D341Med (cell line): ENCODE measurements at regions not wholly inside any gene's neighbourhood (a gene's known extent, or its start where the extent isn't known, plus 50 kb on each side); places are given as distances from the start of the nearest gene placed in this dataset.
"Not testable (repeated sequence)": the region's sequence is repeated elsewhere in the genome, so short reads cannot be mapped to it uniquely, and the experiment has no call there.

Experiments
- DNase-seq: peaks from one replicate; pipeline ENCODE4 v3.0.0; 2012; ENCODE audit warnings: low spot score

GRCh38 chr2:49861821-49862220, 707.5 kb upstream of the FSHR start:
- no peak for DNase-seq

DNA sequence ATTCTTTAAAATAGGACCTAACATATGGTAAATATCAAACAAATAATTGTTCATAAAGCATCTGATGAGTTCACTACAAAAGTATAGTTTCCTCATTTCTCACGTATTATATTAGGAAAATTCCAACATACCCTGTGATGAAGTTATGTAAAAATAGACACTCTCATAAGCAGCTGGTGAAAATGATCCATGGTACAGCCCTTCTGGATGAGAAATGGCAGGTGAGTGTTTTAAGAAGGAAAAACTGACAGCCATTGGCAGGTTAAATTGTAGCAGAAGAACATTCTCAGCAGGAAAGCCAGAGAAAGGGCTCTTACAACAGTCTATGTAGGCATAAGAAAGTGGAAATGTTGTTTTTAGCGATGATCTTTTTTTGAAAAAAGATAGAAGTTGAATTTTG, 706.5 kb upstream of the FSHR start:
- DNase-seq: no peak

DNA sequence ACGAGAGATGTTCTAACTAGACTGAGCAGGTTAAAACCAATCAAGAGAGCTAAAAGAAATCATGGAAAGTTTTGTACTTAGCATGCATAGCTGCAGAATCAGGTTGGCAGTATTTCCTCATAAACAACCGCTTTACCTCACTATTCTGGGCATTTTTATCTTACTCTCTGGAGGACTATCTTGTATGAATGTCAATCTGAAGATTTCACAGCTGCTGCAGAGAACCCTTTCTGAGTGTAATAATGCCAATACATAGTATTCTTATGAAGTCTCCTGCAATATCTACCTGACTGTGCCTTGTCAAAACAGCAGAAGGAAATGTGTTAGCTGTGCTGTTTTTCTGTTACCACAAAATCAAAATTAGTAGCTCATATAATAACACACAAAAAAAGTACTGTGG, 705.9 kb upstream of the FSHR start:
- DNase-seq: no peak

DNA sequence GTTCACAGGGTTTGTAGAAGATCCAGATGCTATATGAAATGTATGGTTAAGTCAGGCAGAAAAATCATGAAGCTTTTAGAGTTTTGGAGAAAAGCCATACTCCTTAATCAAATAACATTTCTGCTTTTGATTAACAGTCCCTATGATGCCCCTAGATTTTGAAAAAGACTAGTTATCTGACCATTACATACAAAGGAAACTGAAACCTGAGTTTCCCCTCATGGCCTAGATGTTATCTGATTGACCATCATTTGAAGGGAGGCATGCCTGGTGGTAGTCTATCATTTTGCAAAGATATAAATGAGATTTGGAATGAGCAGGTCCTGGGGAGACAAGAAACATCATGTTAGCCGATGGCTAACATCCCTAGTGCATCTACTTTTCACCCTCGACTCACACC, 704.3 kb upstream of the FSHR start:
- no peak for DNase-seq

DNA sequence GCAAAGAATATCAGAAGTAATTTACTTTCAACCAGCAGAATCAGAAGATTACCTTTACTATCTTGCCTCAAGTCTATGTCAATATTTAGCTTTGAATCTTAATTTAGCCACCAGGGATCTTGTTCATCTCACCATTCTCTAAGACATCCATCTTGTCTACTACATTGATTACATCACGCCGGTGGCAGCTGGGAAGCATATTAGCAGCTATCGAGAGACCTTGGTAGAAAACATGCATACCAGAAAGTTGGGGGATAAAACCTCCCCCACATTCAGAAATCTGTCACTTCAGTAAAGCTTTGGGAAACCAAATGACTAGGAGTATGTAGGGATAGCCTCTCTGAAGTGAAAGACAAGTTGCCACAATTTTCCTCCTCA, 703.8 kb upstream of the FSHR start:
- DNase-seq: no peak

DNA sequence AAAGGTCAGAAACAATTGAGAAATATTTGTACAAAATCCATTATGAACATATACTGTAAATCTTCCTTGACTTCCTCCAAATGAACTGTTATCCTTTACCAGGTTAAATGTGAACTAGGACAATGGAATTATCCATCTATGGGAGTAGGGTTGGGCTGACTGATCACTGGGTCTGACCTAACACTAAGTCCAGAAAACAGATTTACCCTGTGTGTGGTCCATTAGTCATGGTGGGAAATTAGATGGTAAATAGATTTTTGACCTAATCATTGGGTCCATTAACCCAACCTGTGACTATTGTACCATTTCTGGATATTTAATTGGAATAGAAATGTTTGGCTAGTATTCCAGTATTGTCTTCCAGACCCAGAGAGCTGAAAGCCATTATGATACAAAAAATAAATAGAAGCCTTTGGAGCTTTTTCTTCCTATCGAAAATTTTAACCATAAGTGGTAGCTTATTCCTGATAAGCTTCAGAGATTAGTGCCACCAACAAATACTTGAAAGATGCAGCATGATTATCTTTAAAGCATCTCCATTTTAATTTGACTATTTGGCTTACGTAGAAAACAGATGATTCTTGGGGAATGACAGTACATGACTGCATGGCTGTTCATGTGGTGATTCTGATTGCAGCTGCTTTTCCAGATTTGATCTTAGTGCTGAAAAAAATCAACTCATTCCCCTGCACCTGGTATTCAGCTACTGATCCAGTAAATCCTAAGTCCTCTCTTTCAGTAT, 703.2 kb upstream of the FSHR start:
- DNase-seq: no peak

DNA sequence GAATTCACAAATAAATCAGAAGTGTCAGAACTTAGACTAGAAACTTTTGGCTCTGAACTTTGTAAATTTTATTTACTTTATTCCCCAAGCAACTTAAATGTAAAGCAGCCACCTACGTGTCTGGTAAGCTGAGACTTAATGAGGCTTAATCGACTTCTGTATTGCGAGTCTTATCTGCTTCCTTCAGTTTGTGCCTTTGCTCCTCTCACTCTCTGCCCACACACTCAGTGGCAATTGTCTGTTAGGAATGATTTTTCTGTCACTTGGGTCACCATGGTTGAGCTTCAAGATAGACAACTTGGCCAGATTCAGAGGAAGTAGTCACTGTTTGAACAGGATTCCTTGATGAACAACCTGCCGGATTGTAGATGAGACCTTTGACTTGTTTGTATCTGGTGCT, 691.4 kb upstream of the FSHR start:
- no peak for DNase-seq

DNA sequence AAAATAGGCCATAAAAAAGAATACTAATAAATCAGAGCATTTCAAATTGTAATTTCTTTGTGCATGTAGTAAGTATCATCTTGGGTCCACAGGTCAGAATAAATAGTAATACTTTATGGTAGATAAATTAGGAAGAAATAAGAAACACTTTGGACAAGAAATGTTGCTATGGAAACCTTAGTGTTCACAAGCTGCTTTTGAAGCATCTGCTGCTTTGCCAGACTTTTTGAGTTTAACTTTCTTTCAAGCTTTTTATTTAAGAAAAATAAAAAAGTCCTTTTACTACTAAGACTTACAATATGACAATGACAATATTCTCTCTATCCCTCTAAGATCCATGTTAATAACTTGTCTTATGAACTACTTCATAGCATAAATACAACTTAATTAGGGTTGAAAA, 690.7 kb upstream of the FSHR start:
- DNase-seq: no peak

- DNase-seq: not testable (repeated sequence)
Measured at GRCh38 chr2:49844113-49844512, 689.8 kb upstream of the FSHR start.

GRCh38 chr2:49843314-49843713, 689.0 kb upstream of the FSHR start:
- DNase-seq: no peak

- DNase-seq: no peak
Measured at GRCh38 chr2:49840428-49840975, 686.2 kb upstream of the FSHR start.

DNA sequence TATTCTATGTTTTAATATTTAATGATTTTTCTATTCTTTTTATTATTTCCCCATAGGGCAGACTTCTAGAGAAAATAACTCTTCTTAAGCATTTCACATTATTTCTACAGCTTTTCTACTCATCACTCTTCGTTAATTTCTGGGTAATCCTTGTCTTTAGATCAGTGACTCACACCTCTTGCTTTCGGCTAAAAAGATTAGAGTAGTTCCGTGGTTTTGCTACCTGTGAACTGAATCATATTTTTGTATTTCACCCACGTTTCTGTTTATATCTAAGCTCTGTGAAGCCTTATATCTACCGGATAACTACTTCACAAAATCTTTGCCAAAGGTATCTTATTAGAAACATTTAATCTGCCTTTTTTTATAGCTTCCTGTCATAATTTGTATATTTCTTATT, 685.5 kb upstream of the FSHR start:
- DNase-seq: no peak

GRCh38 chr2:49837561-49838293, 683.4 kb upstream of the FSHR start:
- no peak for DNase-seq

GRCh38 chr2:49836017-49836416, 681.7 kb upstream of the FSHR start:
- no peak for DNase-seq

- no peak for DNase-seq
Measured at GRCh38 chr2:49834433-49834832, 680.1 kb upstream of the FSHR start.

DNA sequence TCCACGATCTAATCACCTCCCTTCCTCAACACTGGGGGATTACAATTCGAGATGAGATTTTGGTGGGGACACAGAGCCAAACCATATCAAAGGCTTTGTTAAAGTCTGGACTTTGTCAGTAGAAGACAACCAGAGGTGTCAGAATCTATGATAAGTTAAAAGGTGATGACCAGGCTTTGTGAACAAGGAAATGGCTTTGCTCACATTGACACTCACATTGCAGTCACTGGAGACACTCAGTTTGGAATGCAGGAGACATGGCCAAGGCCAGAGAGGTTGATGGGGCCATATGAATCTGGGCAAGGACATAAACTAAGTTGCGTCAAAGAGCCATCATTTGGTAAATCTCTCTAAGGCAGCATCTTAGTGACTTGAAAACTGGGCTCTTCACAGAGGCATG, 678.2 kb upstream of the FSHR start:
- no peak for DNase-seq

- no peak for DNase-seq
Measured at GRCh38 chr2:49831698-49832367, 677.5 kb upstream of the FSHR start.

- no peak for DNase-seq
Measured at GRCh38 chr2:49830846-49831245, 676.5 kb upstream of the FSHR start.

GRCh38 chr2:49827366-49827765, 673.1 kb upstream of the FSHR start:
- DNase-seq: no peak

DNA sequence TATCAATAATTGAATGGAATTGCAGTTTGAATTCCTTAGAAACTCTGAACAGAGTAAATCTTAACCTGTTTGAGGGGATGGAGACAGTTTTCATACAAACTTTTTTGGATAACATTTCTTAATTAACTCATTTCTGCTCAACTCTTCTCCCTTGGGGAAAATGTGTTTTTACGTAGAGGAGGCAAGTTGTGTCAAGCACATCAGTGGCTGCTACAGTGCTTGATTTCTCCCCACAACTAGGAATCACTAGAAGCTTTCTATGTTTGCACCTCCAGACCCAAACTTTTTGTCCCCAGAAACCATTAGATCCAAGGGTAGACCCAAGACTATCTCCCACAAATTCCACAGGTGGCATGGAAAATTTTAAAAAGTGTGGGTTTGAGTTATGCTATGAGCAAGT, 658.9 kb upstream of the FSHR start:
- no peak for DNase-seq

DNA sequence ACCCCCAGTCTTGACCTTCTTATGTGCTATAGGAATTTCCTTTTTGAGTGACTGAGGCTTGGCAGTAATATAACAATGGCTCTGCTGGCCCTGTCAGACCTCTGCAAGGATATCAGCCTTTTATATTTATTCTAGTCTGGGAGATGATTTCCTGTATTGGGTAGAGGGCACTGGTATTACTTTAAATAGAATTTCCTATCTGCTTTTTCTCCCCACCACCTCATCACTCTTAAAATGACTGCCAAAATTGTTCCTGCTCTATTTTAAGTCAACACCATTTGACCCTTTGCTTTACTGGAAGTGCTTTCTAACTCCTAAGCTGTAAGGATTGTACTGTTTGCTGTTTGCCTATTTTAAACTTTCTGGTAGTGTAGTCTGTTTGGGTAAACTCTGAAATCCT, 658.4 kb upstream of the FSHR start:
- no peak for DNase-seq

GRCh38 chr2:49811502-49811901, 657.2 kb upstream of the FSHR start:
- DNase-seq: no peak

GRCh38 chr2:49807689-49808088, 653.4 kb upstream of the FSHR start:
- no peak for DNase-seq
